IgD-negative memory B cell (primary cell): ENCODE measurements at regions not wholly inside any gene's neighbourhood (a gene's known extent, or its start where the extent isn't known, plus 50 kb on each side); places are given as distances from the start of the nearest gene placed in this dataset.
"Not testable (repeated sequence)": the region's sequence is repeated elsewhere in the genome, so short reads cannot be mapped to it uniquely, and the experiment has no call there.

Experiments used
- H3K27ac Mint-ChIP-seq, 3 donors: one replicate each; pipeline ENCODE4 v1.8.0; 2020 to 2022; ENCODE audit warnings: mild to moderate bottlenecking in 3 of 3, mixed read lengths in 3 of 3, moderate library complexity in 1 of 3
- H3K27me3 Mint-ChIP-seq: one replicate; pipeline ENCODE4 v1.8.0; 2021; ENCODE audit warnings: mixed read lengths
- H3K36me3 Mint-ChIP-seq: one replicate; pipeline ENCODE4 v1.8.0; 2020; ENCODE audit warnings: mild to moderate bottlenecking, mixed read lengths
- H3K4me1 Mint-ChIP-seq, 3 donors: one replicate each; pipeline ENCODE4 v1.8.0; 2020 to 2022; ENCODE audit warnings: mixed read lengths in 3 of 3, mild to moderate bottlenecking in 1 of 3
- H3K4me3 Mint-ChIP-seq, 4 donors: one replicate each; pipeline ENCODE4 v1.8.0; 2020 to 2022; ENCODE audit warnings: mild to moderate bottlenecking in 4 of 4, mixed read lengths in 4 of 4, moderate library complexity in 3 of 4
- H3K9me3 Mint-ChIP-seq, 3 donors: one replicate each; pipeline ENCODE4 v1.8.0; 2020 to 2021; ENCODE audit warnings: mixed read lengths in 3 of 3, mild to moderate bottlenecking in 1 of 3

- H3K27ac Mint-ChIP-seq: no peak overlapping the region
- H3K4me1 Mint-ChIP-seq: peaks cover 0 to 3% (median 0%) of the 10 kb centered on the region in 3 donors
- H3K4me3 Mint-ChIP-seq: no peak overlapping the region
- peaks cover 3% of the 10 kb centered on the region for H3K27me3 Mint-ChIP-seq
- peaks cover 0 to under 1% (median 0%) of the 10 kb centered on the region in 3 donors for H3K9me3 Mint-ChIP-seq
- peaks cover 2% of the 10 kb centered on the region for H3K36me3 Mint-ChIP-seq
Observed at GRCh38 chr10:58086144-58086762, 181.4 kb downstream of the IPMK start.

DNA sequence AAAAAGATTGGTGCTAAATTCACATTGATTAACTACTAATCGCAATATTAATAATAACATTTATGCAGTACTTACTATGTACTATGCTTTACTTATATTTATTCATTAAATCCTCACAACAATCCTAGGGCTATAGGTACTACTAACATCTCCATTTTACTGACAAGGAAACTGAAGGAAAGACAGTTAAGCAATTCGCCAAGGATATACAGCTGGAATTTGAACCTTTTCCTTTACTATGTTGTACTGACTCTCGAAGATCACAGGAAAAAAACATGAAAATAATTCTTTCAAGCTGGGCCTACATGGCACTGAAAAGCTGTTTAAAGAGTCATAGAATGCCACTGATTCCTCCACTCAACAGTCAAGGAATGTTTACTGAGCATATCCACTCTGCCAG is 185.4 kb downstream of the IPMK start:
- Mint-ChIP-seq H3K4me3 (no peak overlapping the region), H3K36me3 (peaks cover 2% of the 10 kb centered on the region), H3K27ac (no peak overlapping the region), H3K4me1 (no peaks in the 10 kb centered on the region), H3K9me3 (peaks cover 0 to 1% (median 0%) of the 10 kb centered on the region in 3 donors), H3K27me3 (peaks cover 3% of the 10 kb centered on the region)

DNA sequence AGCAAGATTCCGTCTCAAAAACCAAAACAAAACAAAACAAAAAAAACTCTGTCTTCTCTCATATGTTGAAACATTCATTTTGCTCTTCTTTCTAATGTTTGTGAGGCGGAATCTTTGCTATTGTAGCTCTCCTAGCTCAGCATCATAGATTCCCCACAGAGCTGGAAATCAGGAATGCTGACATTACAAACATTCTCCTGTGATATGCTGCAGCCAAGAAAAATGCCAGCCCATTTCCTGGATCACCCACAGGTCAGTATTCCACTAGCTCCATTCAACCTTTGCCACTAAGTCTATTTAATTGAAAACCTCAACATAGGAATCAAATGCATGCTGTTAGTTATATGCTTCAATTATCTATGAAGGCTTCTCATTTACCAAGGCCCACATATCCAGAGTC is 186.3 kb downstream of the IPMK start:
- Mint-ChIP-seq H3K27ac (no peak overlapping the region), H3K9me3 (peaks cover 0 to 1% (median 0%) of the 10 kb centered on the region in 3 donors), H3K27me3 (peaks cover 3% of the 10 kb centered on the region), H3K4me1 (no peaks in the 10 kb centered on the region), H3K36me3 (peaks cover 2% of the 10 kb centered on the region), H3K4me3 (no peak overlapping the region)

GRCh38 chr10:58079461-58079860 is 188.2 kb downstream of the IPMK start:
- Mint-ChIP-seq H3K36me3 (peaks cover 2% of the 10 kb centered on the region), H3K4me3 (no peak overlapping the region), H3K4me1 (no peaks in the 10 kb centered on the region), H3K27me3 (no peaks in the 10 kb centered on the region), H3K27ac (no peak overlapping the region), H3K9me3 (peaks cover 0 to 1% (median 0%) of the 10 kb centered on the region in 3 donors)

DNA sequence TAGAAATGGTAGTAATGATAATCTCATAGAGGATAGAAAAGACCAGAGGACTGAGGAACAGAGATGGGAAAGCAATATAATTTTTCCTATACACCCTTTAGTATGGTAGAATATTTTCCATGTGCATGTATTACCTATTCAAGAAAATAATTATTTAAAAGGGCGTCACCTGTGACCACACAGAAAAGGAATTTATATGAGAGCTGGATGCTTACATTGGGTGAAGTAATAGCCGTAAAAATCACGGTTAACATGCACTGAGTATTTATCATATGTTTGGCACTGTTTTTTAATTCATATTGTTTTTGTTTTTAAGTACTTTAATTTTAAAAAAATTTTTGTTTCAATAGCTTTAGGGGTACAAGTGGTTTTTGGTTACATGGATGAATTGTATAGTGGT is 195.1 kb downstream of the IPMK start:
- Mint-ChIP-seq H3K4me1 (peaks cover 0 to 2% (median 0%) of the 10 kb centered on the region in 3 donors), H3K27ac (no peak overlapping the region), H3K4me3 (no peak overlapping the region), H3K36me3 (no peaks in the 10 kb centered on the region), H3K27me3 (no peaks in the 10 kb centered on the region), H3K9me3 (no peaks in the 10 kb centered on the region)

- Mint-ChIP-seq H3K4me3 (no peak overlapping the region), H3K27me3 (no peaks in the 10 kb centered on the region), H3K9me3 (no peaks in the 10 kb centered on the region), H3K27ac (no peak overlapping the region), H3K4me1 (peaks cover 0 to 2% (median 0%) of the 10 kb centered on the region in 3 donors), H3K36me3 (no peaks in the 10 kb centered on the region)
Observed at GRCh38 chr10:58070956-58071355, 196.7 kb downstream of the IPMK start.

DNA sequence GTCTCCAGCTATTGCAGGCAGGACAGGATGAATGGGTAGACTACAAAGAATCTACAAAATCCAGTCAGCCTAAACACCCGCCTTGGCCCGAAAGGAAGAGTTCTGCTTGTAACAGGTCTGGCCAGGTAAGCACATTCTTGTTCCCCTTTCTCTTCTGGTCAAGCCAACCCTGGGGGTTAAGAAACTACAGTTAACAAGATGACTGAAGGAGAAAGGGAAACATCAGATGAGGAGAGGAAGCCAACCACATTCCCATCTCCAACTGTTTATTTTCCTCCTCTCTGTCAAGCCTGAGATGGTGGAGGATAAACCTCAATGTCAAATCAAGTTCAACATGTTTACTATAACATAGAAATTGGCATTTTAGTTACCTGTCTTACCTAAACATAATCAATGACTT is 198.9 kb downstream of the IPMK start:
- H3K27me3 Mint-ChIP-seq: no peaks in the 10 kb centered on the region
- H3K4me1 Mint-ChIP-seq: no peaks in the 10 kb centered on the region
- H3K4me3 Mint-ChIP-seq: no peak overlapping the region
- no peak overlapping the region for H3K27ac Mint-ChIP-seq
- H3K36me3 Mint-ChIP-seq: no peaks in the 10 kb centered on the region
- H3K9me3 Mint-ChIP-seq: no peaks in the 10 kb centered on the region

GRCh38 chr10:58066979-58067378 is 200.7 kb downstream of the IPMK start:
- H3K9me3 Mint-ChIP-seq: no peaks in the 10 kb centered on the region
- H3K36me3 Mint-ChIP-seq: no peaks in the 10 kb centered on the region
- no peak overlapping the region for H3K27ac Mint-ChIP-seq
- H3K27me3 Mint-ChIP-seq: no peaks in the 10 kb centered on the region
- H3K4me3 Mint-ChIP-seq: no peak overlapping the region
- H3K4me1 Mint-ChIP-seq: no peaks in the 10 kb centered on the region

DNA sequence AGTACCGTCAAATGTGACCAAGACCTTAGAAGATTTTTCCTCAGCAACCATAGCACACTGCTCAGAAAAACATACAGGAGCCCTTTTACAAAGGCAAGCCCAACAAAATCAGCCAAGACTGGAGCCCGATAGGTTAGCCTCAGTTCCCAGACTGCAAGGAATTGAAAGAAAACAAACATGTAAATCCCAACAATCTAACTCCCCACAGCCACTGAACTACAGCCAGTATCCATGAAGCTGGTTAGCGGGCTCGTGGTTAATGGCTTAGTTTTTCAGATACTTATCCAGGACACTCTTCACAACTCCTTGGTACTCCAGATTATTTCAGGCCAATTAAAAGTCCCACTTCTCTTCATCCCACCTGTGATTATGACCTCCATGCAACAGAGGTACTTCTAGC is 201.6 kb downstream of the IPMK start:
- Mint-ChIP-seq H3K27ac (no peak overlapping the region), H3K4me3 (no peak overlapping the region), H3K9me3 (no peaks in the 10 kb centered on the region), H3K4me1 (no peaks in the 10 kb centered on the region), H3K36me3 (no peaks in the 10 kb centered on the region), H3K27me3 (no peaks in the 10 kb centered on the region)

DNA sequence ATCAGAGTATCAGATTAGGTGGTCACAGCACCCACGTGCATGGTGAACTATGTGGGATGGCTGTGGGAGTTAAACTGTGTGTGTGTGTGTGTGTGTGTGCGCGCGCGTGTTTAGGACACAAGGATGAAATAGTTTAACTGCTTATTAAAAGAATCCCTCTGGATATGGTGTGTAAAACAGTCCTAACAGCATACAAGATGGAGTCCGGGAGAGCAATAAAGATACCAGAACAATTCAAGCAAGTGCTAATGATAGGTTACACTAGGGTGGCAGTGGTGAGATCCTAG is 202.2 kb downstream of the IPMK start:
- Mint-ChIP-seq H3K27me3 (no peaks in the 10 kb centered on the region), H3K4me3 (no peak overlapping the region), H3K27ac (no peak overlapping the region), H3K9me3 (no peaks in the 10 kb centered on the region), H3K4me1 (no peaks in the 10 kb centered on the region), H3K36me3 (no peaks in the 10 kb centered on the region)

DNA sequence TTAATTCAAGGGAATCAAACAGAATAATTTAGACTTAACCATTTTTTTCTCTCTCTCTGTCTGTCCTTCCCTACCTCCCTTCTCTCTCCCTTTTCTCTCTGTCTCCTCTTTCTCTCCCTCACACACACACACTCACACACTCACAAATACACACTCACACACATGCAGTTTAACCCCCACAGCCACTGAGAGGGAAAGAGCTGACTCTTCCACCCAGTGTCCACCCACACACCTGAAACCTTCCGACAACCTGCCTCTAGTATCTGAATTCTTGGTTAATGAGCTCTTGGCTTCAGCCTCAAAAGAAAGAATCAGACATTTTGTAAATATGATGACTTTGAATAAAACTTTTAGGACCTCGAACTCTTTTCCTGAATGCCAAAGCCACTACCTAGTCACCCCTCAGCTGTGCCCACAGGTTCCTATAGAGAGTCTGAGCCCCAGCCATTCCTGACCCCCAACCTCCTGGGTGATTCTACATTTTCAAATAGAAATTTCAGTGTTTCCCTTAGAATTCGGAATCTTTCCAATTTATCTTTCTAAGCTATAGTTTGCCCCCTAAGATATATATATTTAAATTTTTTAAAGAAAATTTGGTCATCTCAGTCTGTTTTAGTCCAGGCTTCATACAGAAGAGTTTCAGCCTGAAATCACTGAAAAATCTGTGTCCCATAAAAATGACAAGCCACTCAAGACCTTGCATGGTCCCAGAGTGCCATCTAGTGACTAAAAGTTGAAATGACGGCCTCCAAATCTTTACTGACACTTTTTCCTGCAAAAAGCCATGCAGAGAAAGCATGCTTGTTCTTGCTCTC is 202.8 kb downstream of the IPMK start:
- no peak overlapping the region for H3K27ac Mint-ChIP-seq
- no peaks in the 10 kb centered on the region for H3K36me3 Mint-ChIP-seq
- H3K4me3 Mint-ChIP-seq: no peak overlapping the region
- H3K4me1 Mint-ChIP-seq: no peaks in the 10 kb centered on the region
- no peaks in the 10 kb centered on the region for H3K27me3 Mint-ChIP-seq
- H3K9me3 Mint-ChIP-seq: no peaks in the 10 kb centered on the region

DNA sequence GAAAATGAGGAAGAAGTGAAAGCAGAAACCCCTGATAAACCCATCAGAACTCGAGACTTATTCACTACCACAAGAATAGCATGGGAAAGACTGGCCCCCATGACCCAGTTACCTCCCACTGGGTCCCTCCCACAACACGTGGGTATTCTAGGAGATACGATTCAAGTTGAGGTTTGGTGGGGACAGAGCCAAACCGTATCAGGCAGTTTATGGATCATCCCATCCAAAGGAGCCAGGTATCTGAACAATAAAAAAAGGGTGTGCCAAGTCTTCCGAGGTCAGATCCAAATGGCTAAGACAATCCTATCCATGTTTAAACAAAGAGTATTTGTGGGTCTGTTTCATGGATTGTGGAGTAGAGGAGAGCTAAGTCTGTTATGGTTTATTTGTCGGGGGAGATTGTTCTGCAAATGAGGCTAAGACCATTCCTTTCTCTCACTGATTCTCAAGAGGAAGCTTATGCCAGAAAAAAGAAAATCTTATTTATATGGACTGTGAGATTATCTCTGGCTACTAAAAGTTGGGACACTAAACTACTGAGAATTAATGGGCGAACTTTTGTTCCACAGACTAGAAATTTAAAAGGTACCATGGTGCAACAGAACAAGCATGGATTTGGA is 203.7 kb downstream of the IPMK start:
- Mint-ChIP-seq H3K9me3 (no peaks in the 10 kb centered on the region), H3K27me3 (no peaks in the 10 kb centered on the region), H3K36me3 (no peaks in the 10 kb centered on the region), H3K4me1 (no peaks in the 10 kb centered on the region), H3K27ac (no peak overlapping the region), H3K4me3 (no peak overlapping the region)

DNA sequence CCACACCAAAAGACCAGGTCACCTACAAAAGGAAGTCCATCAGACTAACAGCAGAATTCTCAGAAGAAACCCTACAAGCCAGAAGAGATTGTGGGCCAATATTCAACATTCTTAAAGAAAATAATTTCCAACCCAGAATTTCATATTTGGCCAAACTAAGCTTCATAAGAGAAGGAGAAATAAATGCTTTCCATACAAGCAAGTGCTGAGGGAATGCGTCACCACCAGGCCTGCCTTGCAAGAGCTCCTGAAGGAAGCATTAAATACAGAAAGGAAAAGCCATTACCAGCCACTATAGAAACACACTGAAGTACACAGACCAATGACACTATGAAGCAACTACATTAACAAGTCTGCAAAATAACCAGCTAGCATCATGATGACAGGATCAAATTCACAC is 209.0 kb downstream of the IPMK start:
- not testable (repeated sequence) for H3K27me3 Mint-ChIP-seq, H3K4me1 Mint-ChIP-seq, H3K9me3 Mint-ChIP-seq, H3K4me3 Mint-ChIP-seq, H3K36me3 Mint-ChIP-seq, H3K27ac Mint-ChIP-seq

GRCh38 chr10:58054881-58055280 is 212.8 kb downstream of the IPMK start:
- Mint-ChIP-seq H3K4me1 (no peaks in the 10 kb centered on the region), H3K9me3 (no peaks in the 10 kb centered on the region), H3K4me3 (no peak overlapping the region), H3K36me3 (no peaks in the 10 kb centered on the region), H3K27me3 (peaks cover 1% of the 10 kb centered on the region), H3K27ac (no peak overlapping the region)

DNA sequence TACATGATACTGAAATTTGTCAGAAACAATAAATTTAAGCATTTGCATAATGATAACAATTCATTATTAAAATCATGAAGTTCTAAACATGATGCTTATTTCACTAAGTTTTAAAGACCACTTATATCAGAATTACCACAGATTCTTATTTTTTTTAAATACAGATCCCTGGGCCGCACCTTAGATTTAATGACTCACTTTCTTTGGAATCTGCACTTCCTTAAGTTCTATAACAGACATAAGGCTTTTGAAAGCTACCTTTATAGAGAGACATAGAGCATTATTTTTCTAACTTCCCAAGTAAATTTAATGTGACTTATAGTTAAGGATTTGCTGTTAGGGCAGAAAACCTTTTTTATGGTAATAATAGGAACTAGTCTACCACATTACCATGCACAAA is 214.9 kb downstream of the IPMK start:
- H3K9me3 Mint-ChIP-seq: no peaks in the 10 kb centered on the region
- H3K27me3 Mint-ChIP-seq: peaks cover 1% of the 10 kb centered on the region
- H3K4me1 Mint-ChIP-seq: no peaks in the 10 kb centered on the region
- no peaks in the 10 kb centered on the region for H3K36me3 Mint-ChIP-seq
- H3K27ac Mint-ChIP-seq: no peak overlapping the region
- H3K4me3 Mint-ChIP-seq: no peak overlapping the region

DNA sequence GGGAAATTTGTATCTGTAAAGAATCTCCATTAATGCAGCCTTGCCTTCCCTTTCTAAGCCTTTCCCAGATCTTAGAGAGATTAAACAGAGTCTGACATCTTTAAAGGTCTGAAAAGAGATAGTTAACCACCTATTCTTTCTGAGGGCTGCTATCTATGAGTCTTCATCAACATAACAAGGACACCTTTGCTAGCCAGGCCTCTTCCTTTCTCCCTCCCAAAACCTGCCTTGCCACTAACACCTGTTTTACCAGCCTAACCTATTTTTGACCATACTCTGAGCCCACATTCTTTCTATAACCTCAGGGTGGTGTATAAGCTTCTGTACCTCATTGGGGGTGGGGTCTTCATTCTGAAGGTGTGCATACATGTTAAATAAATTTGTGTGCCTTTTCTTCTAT is 217.1 kb downstream of the IPMK start:
- no peak overlapping the region for H3K27ac Mint-ChIP-seq
- H3K36me3 Mint-ChIP-seq: no peaks in the 10 kb centered on the region
- no peak overlapping the region for H3K4me3 Mint-ChIP-seq
- H3K9me3 Mint-ChIP-seq: no peaks in the 10 kb centered on the region
- H3K4me1 Mint-ChIP-seq: no peaks in the 10 kb centered on the region
- peaks cover 1% of the 10 kb centered on the region for H3K27me3 Mint-ChIP-seq
